Right lobe of liver (tissue), 6 donors: ENCODE measurements at regions not wholly inside any gene's neighbourhood (a gene's known extent, or its start where the extent isn't known, plus 50 kb on each side); places are given as distances from the start of the nearest gene placed in this dataset.
A peak's percentile ranks its signal among the peaks of the same experiment; 100 is the strongest.

Experiments used
- ATAC-seq, 4 donors: fragments of 200-7000 bp; cut with Tn5 transposase; one replicate each; pipeline ENCODE4 v1.9.1; 2020; ENCODE audit warnings: mild to moderate bottlenecking in 4 of 4, moderate library complexity in 4 of 4
- DNase-seq, 3 donors: peaks; one replicate each; pipeline ENCODE4 v3.0.0-alpha.2; 2020
- H3K27ac ChIP-seq, 3 donors: fragments of 200-600 bp; one replicate each; pipeline ENCODE4 v1.8.0; 2022
- H3K27me3 ChIP-seq, 2 donors: fragments of 200-600 bp; one replicate each; pipeline ENCODE4 v1.8.0; 2022
- H3K36me3 ChIP-seq, 4 donors: fragments of 200-600 bp; sonication (generic) in 1 of 4; one replicate each; pipeline versions ENCODE4 v1.5.1 to v1.8.0; 2017 to 2022; ENCODE audit warnings: control low read depth in 1 of 4
- H3K4me1 ChIP-seq, 4 donors: fragments of 200-600 bp; sonication (generic) in 1 of 4; one replicate each; pipeline versions ENCODE4 v1.5.1 to v1.8.0; 2017 to 2022; ENCODE audit warnings: control low read depth in 1 of 4
- H3K4me3 ChIP-seq, 3 donors: fragments of 200-600 bp; one replicate each; pipeline ENCODE4 v1.8.0; 2022
- H3K9me3 ChIP-seq, 4 donors: fragments of 200-600 bp; sonication (generic) in 1 of 4; one replicate each; pipeline versions ENCODE4 v1.5.1 to v1.8.0; 2017 to 2022; ENCODE audit warnings: control low read depth in 1 of 4
- POLR2A ChIP-seq: fragments of 450-650 bp; IDR thresholded peaks from one replicate; pipeline ENCODE4 v1.6.1; 2017; ENCODE audit warnings: antibody characterized with exemption, mild to moderate bottlenecking
- WGBS: methylation state at CpG from one replicate; pipeline ENCODE4 v1.1.6; 2018; ENCODE audit warnings: low coverage, low lambda C conversion rate; ENCODE audit not compliant: insufficient coverage; ENCODE audit errors: missing lambda C conversion rate; 5-methylcytosine and 5-hydroxymethylcytosine counted together
- intact Hi-C, 2 donors: fragments of 100-400 bp; cut with DNase I; formaldehyde crosslinking; loops; one replicate each; pipeline versions ENCODE4 v1.11.2 to v1.14.1; 2022
- TF ChIP-seq, protein P1 (sequence below), 4 donors: fragments of 200-600 bp in 3 of 4; fragments of 450-650 bp in 1 of 4; IDR thresholded peaks; one replicate each; pipeline versions ENCODE4 v1.5.1 to v1.8.0; 2016 to 2022; ENCODE audit warnings: antibody characterized with exemption in 4 of 4, mild to moderate bottlenecking in 2 of 4
- donor health status: DM: no; HTN: yes; CAD: no.
- donor health status: DM: no; HTN: no; CAD: no.
- donor health status: DM: no; HTN: no; CAD: no.
- donor health status: DM: no; HTN: yes; CAD: no.
- donor health status: DM: no; HTN: yes; CAD: no.

DNA sequence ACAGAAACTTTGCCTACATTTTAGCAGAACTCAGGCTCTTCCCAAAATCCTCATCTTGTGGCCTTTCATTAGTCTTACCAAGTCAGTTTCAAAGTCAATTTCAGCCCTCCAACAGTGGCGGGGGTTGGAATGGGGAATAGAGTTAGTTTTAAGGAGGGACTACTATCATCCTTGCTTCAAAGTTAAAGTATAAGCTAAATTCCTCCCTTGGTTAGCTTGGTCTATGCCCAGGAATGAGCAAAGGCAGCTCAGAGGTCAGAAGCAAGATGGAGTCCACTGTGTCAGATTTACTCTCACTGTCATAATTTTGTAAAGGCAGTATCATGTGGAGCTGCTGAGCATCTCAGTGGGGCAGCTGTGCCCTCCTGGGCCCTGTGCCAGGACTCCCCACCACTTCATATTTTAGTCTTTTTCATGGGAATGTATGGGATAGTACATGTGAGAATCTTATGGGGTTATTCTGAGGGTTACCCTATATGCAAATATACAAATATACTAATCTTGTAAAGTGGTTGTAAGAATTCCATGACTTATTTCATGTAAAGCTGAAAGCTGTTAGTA lies 145.2 kb upstream of the MMADHC start:
- Histone ChIP-seq H3K4me3 (no peak overlapping the region), H3K9me3 (no peaks in the 10 kb centered on the region), H3K27ac (no peak overlapping the region), H3K36me3 (no peaks in the 10 kb centered on the region), H3K27me3 (no peaks in the 10 kb centered on the region), H3K4me1 (no peaks in the 10 kb centered on the region)
- intact Hi-C loops = no loop called here
- ATAC-seq = no peak
- TF ChIP-seq, protein P1, sequence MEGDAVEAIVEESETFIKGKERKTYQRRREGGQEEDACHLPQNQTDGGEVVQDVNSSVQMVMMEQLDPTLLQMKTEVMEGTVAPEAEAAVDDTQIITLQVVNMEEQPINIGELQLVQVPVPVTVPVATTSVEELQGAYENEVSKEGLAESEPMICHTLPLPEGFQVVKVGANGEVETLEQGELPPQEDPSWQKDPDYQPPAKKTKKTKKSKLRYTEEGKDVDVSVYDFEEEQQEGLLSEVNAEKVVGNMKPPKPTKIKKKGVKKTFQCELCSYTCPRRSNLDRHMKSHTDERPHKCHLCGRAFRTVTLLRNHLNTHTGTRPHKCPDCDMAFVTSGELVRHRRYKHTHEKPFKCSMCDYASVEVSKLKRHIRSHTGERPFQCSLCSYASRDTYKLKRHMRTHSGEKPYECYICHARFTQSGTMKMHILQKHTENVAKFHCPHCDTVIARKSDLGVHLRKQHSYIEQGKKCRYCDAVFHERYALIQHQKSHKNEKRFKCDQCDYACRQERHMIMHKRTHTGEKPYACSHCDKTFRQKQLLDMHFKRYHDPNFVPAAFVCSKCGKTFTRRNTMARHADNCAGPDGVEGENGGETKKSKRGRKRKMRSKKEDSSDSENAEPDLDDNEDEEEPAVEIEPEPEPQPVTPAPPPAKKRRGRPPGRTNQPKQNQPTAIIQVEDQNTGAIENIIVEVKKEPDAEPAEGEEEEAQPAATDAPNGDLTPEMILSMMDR (IDR thresholded peaks at IDR 0.05) = no peak
- TF ChIP-seq POLR2A = no peak
- WGBS = 100% methylated on average over 1 of the region's 1 CpG
- no peak for DNase-seq

- H3K36me3 ChIP-seq = no peaks in the 10 kb centered on the region
Measured at GRCh38 chr2:149732001-149732685, 144.6 kb upstream of the MMADHC start.

GRCh38 chr2:149731079-149731478 lies 143.5 kb upstream of the MMADHC start:
- Histone ChIP-seq H3K4me3 (no peak overlapping the region), H3K27ac (no peak overlapping the region), H3K36me3 (no peaks in the 10 kb centered on the region), H3K4me1 (no peaks in the 10 kb centered on the region), H3K27me3 (no peaks in the 10 kb centered on the region), H3K9me3 (no peaks in the 10 kb centered on the region)
- intact Hi-C loops = no loop called here
- ATAC-seq (peak in 1 of 4 donors; percentile 31), DNase-seq (no peak)
- 36% methylated on average over 3 of the region's 3 CpGs for WGBS
- TF ChIP-seq POLR2A = no peak
- TF ChIP-seq, protein P1 (IDR thresholded peaks at IDR 0.05) = no peak

More at GRCh38 chr2:149732001-149732685, 144.6 kb upstream of the MMADHC start:
- Histone ChIP-seq H3K27ac (no peak overlapping the region), H3K27me3 (no peaks in the 10 kb centered on the region), H3K4me3 (no peak overlapping the region), H3K9me3 (no peaks in the 10 kb centered on the region), H3K4me1 (no peaks in the 10 kb centered on the region)
- intact Hi-C loops = no loop called here
- DNase-seq (no peak), ATAC-seq (no peak)
- WGBS = 57% methylated on average over 3 of the region's 4 CpGs
- no peak for TF ChIP-seq POLR2A
- TF ChIP-seq, protein P1 (IDR thresholded peaks at IDR 0.05) = no peak

GRCh38 chr2:149729586-149729985 lies 142.0 kb upstream of the MMADHC start:
- Histone ChIP-seq H3K4me1 (no peaks in the 10 kb centered on the region), H3K36me3 (no peaks in the 10 kb centered on the region), H3K4me3 (no peak overlapping the region), H3K27ac (no peak overlapping the region), H3K27me3 (no peaks in the 10 kb centered on the region), H3K9me3 (no peaks in the 10 kb centered on the region)
- intact Hi-C loops = no loop called here
- 53% methylated on average over 3 of the region's 3 CpGs for WGBS
- DNase-seq (no peak), ATAC-seq (no peak)
- TF ChIP-seq, protein P1 (IDR thresholded peaks at IDR 0.05) = no peak
- no peak for TF ChIP-seq POLR2A
